A673 (cell line): ENCODE measurements at regions not wholly inside any gene's neighbourhood (a gene's known extent, or its start where the extent isn't known, plus 50 kb on each side); places are given as distances from the start of the nearest gene placed in this dataset.

Experiments used
- CTCF ChIP-seq: fragments of 300-800, 200-600 bp; sonication (generic); conservative IDR thresholded peaks from 2 replicates; pipeline ENCODE4 v1.5.1; 2017; ENCODE audit warnings: low read depth, mild to moderate bottlenecking, antibody characterized with exemption, low read length, moderate library complexity, mixed read lengths
- EZH2 ChIP-seq: fragments of 200-600 bp; sonication (generic); IDR thresholded peaks from 2 replicates; pipeline ENCODE4 v1.6.1; 2017; ENCODE audit warnings: borderline replicate concordance, low read depth, mild to moderate bottlenecking, mixed read lengths, antibody characterized with exemption, low read length; ENCODE audit not compliant: poor library complexity, severe bottlenecking

- TF ChIP-seq CTCF (no peak), EZH2 (no peak)
These were observed 723.1 kb upstream of the TBX3 start for GRCh38 chr12:115407036-115407435.
